ENCODE measurements at regions not wholly inside any gene's neighbourhood (a gene's known extent, or its start where the extent isn't known, plus 50 kb on each side); places are given as distances from the start of the nearest gene placed in this dataset.

DNA sequence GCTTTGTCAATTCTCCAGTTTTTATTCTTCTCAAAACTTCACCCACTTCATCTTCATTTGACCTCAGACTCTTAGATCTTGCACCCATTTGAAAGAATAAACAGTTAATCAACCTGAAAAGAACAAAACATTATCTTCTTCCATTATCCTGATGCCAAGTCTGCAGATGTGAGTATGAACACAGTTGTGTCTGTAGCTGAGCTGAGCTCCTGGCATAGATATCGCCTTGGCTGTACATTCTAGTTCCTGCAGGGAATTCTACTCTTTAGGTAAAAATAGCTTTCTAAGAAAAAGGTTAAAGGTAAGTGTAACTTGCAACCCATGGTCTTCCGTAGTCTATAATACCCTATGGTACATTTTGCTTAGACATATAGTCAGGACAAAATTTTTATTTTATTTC, 169.7 kb downstream of the KCNA5 start (continued):
- TF ChIP-seq, protein P1, sequence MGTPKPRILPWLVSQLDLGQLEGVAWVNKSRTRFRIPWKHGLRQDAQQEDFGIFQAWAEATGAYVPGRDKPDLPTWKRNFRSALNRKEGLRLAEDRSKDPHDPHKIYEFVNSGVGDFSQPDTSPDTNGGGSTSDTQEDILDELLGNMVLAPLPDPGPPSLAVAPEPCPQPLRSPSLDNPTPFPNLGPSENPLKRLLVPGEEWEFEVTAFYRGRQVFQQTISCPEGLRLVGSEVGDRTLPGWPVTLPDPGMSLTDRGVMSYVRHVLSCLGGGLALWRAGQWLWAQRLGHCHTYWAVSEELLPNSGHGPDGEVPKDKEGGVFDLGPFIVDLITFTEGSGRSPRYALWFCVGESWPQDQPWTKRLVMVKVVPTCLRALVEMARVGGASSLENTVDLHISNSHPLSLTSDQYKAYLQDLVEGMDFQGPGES (IDR thresholded peaks at IDR 0.05; ENCODE audit: low read depth, low read length) = no peak
- TF ChIP-seq CHD2 (IDR thresholded peaks at IDR 0.05; ENCODE audit: low read length, partially characterized antibody) (no peak), RFX5 (IDR thresholded peaks at IDR 0.05; ENCODE audit: low read length) (no peak), TEAD4 (IDR thresholded peaks at IDR 0.05; ENCODE audit: borderline replicate concordance, insufficient read depth) (no peak)

DNA sequence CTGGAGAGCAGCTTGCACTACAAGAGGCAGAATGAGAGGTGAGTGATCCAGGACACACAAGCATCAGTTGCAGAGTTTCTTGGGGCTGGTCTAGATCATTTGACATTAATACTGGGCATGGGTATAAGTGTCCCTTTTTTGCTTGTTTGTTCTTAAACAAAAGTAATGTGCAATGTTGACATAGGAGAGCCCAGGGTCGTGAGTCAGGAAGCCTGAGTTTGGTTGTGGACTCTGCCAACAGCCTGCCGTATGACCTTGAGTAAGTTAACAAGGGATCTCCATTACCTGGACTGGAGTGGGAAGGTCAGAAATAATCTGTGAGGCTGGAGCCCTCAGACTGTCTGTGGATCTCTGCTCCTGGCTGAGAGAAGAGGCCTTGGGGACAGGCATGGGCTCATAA, 170.3 kb downstream of the KCNA5 start:
- ChIA-PET CTCF (interaction anchor here (0.5 kb wide), 1 partner anchor 236 kb away, joined by 3 read pairs; no protein-coding TSS in a partner anchor), POLR2A (no interaction called here)
- Histone ChIP-seq H3K4me1 (ENCODE audit: control insufficient read depth in 1 of 2, insufficient read depth in 2 of 2, low read depth in 1 of 2, low read length in 1 of 2) (no peaks in the 10 kb centered on the region; a peak in 1 of 4 replicates), H3K79me2 (ENCODE audit: insufficient read depth) (no peaks in the 10 kb centered on the region), H3K9me2 (no peaks in the 10 kb centered on the region), H3K4me3 (ENCODE audit: low read depth in 2 of 2, low read length in 1 of 2) (no peak overlapping the region), H3K36me3 (replicated peaks in 1 of 2; ENCODE audit: control insufficient read depth in 1 of 2, insufficient read depth in 2 of 2, low read length in 1 of 2) (no peaks in the 10 kb centered on the region), H3K27ac (ENCODE audit: low read depth in 2 of 2, low read length in 1 of 2) (no peak overlapping the region), H3K9me3 (no peaks in the 10 kb centered on the region), H3K27me3 (ENCODE audit: insufficient read depth) (no peaks in the 10 kb centered on the region), H2AFZ (ENCODE audit: low read depth) (no peak overlapping the region), H4K20me1 (ENCODE audit: insufficient read depth) (no peaks in the 10 kb centered on the region), H3K4me2 (no peak overlapping the region), H3F3A (replicated peaks; ENCODE audit: insufficient read depth) (no peaks in the 10 kb centered on the region), H3K9ac (no peak overlapping the region)
- TF ChIP-seq RXRA (IDR thresholded peaks at IDR 0.05; ENCODE audit: borderline replicate concordance, low read depth) (no peak), EP300 (IDR thresholded peaks at IDR 0.05; ENCODE audit: borderline replicate concordance in 1 of 2, low read depth in 1 of 2, low read length in 1 of 2) (no peak), GABPA (IDR thresholded peaks at IDR 0.05; ENCODE audit: low read depth) (no peak), MXI1 (IDR thresholded peaks at IDR 0.05; ENCODE audit: low read depth, low read length) (no peak), FOXM1 (IDR thresholded peaks at IDR 0.05; ENCODE audit: low read depth) (no peak), YY1 (IDR thresholded peaks at IDR 0.05; ENCODE audit: low read depth) (no peak)
- TF ChIP-seq, protein P2, sequence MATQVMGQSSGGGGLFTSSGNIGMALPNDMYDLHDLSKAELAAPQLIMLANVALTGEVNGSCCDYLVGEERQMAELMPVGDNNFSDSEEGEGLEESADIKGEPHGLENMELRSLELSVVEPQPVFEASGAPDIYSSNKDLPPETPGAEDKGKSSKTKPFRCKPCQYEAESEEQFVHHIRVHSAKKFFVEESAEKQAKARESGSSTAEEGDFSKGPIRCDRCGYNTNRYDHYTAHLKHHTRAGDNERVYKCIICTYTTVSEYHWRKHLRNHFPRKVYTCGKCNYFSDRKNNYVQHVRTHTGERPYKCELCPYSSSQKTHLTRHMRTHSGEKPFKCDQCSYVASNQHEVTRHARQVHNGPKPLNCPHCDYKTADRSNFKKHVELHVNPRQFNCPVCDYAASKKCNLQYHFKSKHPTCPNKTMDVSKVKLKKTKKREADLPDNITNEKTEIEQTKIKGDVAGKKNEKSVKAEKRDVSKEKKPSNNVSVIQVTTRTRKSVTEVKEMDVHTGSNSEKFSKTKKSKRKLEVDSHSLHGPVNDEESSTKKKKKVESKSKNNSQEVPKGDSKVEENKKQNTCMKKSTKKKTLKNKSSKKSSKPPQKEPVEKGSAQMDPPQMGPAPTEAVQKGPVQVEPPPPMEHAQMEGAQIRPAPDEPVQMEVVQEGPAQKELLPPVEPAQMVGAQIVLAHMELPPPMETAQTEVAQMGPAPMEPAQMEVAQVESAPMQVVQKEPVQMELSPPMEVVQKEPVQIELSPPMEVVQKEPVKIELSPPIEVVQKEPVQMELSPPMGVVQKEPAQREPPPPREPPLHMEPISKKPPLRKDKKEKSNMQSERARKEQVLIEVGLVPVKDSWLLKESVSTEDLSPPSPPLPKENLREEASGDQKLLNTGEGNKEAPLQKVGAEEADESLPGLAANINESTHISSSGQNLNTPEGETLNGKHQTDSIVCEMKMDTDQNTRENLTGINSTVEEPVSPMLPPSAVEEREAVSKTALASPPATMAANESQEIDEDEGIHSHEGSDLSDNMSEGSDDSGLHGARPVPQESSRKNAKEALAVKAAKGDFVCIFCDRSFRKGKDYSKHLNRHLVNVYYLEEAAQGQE (IDR thresholded peaks at IDR 0.05; ENCODE audit: low read depth, low read length) = no peak
- TF ChIP-seq, protein P3, sequence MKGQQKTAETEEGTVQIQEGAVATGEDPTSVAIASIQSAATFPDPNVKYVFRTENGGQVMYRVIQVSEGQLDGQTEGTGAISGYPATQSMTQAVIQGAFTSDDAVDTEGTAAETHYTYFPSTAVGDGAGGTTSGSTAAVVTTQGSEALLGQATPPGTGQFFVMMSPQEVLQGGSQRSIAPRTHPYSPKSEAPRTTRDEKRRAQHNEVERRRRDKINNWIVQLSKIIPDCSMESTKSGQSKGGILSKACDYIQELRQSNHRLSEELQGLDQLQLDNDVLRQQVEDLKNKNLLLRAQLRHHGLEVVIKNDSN (IDR thresholded peaks at IDR 0.05; ENCODE audit: borderline replicate concordance, low read depth) = no peak
- no peak for DNase-seq
- WGBS (ENCODE audit: low lambda C conversion rate) = 72% methylated on average over 2 of the region's 2 CpGs
